ENCODE measurements at regions not wholly inside any gene's neighbourhood (a gene's known extent, or its start where the extent isn't known, plus 50 kb on each side); places are given as distances from the start of the nearest gene placed in this dataset.

GRCh38 chrX:38856670-38857265, 55.5 kb downstream of the MID1IP1 start:
- Mint-ChIP-seq H3K4me3 (ENCODE audit: low read depth) (no peak overlapping the region), H3K27me3 (no peaks in the 10 kb centered on the region), H3K36me3 (ENCODE audit: insufficient read depth) (no peaks in the 10 kb centered on the region), H3K27ac (no peak overlapping the region), H3K4me1 (ENCODE audit: low read depth) (peaks cover 11% of the 10 kb centered on the region), H3K9me3 (ENCODE audit: low read depth) (peaks cover 19% of the 10 kb centered on the region)
- no peak for TF ChIP-seq CTCF (IDR thresholded peaks at IDR 0.05; ENCODE audit: unreplicated experiment)
- DNase-seq (ENCODE audit: low spot score, unreplicated experiment), result no peak

GRCh38 chrX:38857736-38858523, 56.7 kb downstream of the MID1IP1 start:
- Mint-ChIP-seq H3K4me3 (ENCODE audit: low read depth) (no peak overlapping the region), H3K9me3 (ENCODE audit: low read depth) (peaks cover 16% of the 10 kb centered on the region), H3K27me3 (no peaks in the 10 kb centered on the region), H3K27ac (no peak overlapping the region), H3K36me3 (ENCODE audit: insufficient read depth) (no peaks in the 10 kb centered on the region), H3K4me1 (ENCODE audit: low read depth) (peaks cover 11% of the 10 kb centered on the region)
- DNase-seq (ENCODE audit: low spot score, unreplicated experiment), result no peak
- no peak for TF ChIP-seq CTCF (IDR thresholded peaks at IDR 0.05; ENCODE audit: unreplicated experiment)

GRCh38 chrX:38859602-38860001, 58.3 kb downstream of the MID1IP1 start:
- H3K36me3 Mint-ChIP-seq (ENCODE audit: insufficient read depth), result no peaks in the 10 kb centered on the region
- H3K4me3 Mint-ChIP-seq (ENCODE audit: low read depth), result no peak overlapping the region
- H3K27ac Mint-ChIP-seq, result no peak overlapping the region
- H3K9me3 Mint-ChIP-seq (ENCODE audit: low read depth), result peaks cover 12% of the 10 kb centered on the region
- H3K27me3 Mint-ChIP-seq, result no peaks in the 10 kb centered on the region
- DNase-seq (ENCODE audit: low spot score, unreplicated experiment), result no peak
- peaks cover 11% of the 10 kb centered on the region for H3K4me1 Mint-ChIP-seq (ENCODE audit: low read depth)
- TF ChIP-seq CTCF (IDR thresholded peaks at IDR 0.05; ENCODE audit: unreplicated experiment), result no peak

GRCh38 chrX:38860106-38861013, 59.1 kb downstream of the MID1IP1 start:
- Mint-ChIP-seq H3K27ac (no peak overlapping the region), H3K4me3 (ENCODE audit: low read depth) (no peak overlapping the region), H3K4me1 (ENCODE audit: low read depth) (peaks cover 11% of the 10 kb centered on the region), H3K9me3 (ENCODE audit: low read depth) (peaks cover 12% of the 10 kb centered on the region), H3K27me3 (no peaks in the 10 kb centered on the region), H3K36me3 (ENCODE audit: insufficient read depth) (no peaks in the 10 kb centered on the region)
- no peak for TF ChIP-seq CTCF (IDR thresholded peaks at IDR 0.05; ENCODE audit: unreplicated experiment)
- no peak for DNase-seq (ENCODE audit: low spot score, unreplicated experiment)

GRCh38 chrX:38861489-38861888, 60.2 kb downstream of the MID1IP1 start:
- H3K9me3 Mint-ChIP-seq (ENCODE audit: low read depth), result peaks cover 12% of the 10 kb centered on the region
- H3K4me3 Mint-ChIP-seq (ENCODE audit: low read depth), result no peak overlapping the region
- no peaks in the 10 kb centered on the region for H3K36me3 Mint-ChIP-seq (ENCODE audit: insufficient read depth)
- DNase-seq (ENCODE audit: low spot score, unreplicated experiment), result no peak
- H3K27me3 Mint-ChIP-seq, result no peaks in the 10 kb centered on the region
- TF ChIP-seq CTCF (IDR thresholded peaks at IDR 0.05; ENCODE audit: unreplicated experiment), result no peak
- H3K27ac Mint-ChIP-seq, result no peak overlapping the region
- H3K4me1 Mint-ChIP-seq (ENCODE audit: low read depth), result peaks cover 11% of the 10 kb centered on the region
